ENCODE measurements at regions not wholly inside any gene's neighbourhood (a gene's known extent, or its start where the extent isn't known, plus 50 kb on each side); places are given as distances from the start of the nearest gene placed in this dataset.

DNA sequence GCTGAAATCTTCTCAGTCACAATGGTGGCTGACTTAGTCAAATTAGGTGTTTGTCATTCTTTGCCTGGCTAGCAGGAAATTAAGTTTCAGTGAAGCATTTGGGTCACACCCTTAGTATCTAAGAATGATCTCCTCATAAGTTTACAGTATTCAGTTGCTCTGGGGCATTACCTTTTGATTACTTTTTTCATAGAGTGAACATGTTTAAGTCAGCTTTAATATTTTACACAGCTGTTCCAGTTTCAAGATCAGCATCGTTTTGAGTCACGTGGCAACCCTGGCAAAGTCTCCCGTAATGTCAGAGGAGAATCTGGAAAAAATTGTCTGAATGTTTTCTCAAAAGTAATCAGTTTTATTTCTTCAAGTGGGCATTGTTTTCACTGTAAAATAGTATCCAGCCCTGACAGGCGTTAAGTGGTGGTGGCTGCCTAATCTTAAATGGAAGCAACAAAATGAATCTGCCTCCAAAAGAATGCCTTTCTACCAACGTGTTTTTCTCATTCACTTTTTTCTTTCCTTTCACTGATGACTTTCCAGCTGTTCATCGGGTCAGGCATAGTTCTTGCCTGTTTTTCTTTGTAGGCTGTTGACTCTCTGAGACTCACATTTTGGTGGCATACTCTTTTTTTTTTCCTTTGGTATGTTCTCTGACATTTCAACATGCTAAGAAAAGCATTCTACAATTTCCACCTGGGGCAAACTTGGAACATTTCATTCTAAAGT, 319.6 kb upstream of the TCF4 start:
- TF ChIP-seq SMC3 (IDR thresholded peaks at IDR 0.05; ENCODE audit: low read depth, low read length) (no peak), CEBPB (IDR thresholded peaks at IDR 0.05; ENCODE audit: low read depth, low read length) (no peak)

Data from IMR-90 (cell line).